HG03457 (cell line): ENCODE measurements at regions not wholly inside any gene's neighbourhood (a gene's known extent, or its start where the extent isn't known, plus 50 kb on each side); places are given as distances from the start of the nearest gene placed in this dataset.
"Not testable (repeated sequence)": the region's sequence is repeated elsewhere in the genome, so short reads cannot be mapped to it uniquely, and the experiment has no call there.

Experiments
- ATAC-seq: cut with Tn5 transposase; IDR thresholded peaks from one replicate; pipeline ENCODE4 v1.9.1; 2021; ENCODE audit warnings: moderate number of reproducible peaks; ENCODE audit not compliant: unreplicated experiment

DNA sequence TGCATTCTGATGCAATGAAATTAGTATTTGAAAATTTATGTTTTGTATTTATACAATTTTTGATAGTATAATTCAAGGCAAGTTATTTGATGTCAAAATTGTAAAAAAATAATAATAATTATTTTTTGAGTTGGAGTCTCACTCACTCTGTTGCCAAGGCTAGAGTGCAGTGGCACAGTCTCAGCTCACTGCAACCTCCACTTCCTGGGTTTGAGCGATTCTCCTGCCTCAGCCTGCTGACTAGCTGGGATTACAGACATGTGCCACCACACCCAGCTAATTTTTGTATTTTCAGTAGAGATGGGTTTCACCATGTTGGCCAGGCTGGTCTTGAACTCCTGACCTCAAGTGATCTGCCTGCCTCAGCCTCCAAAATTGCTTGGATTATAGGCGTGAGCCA lies 342.4 kb upstream of the ARPP21 start:
- ATAC-seq: not testable (repeated sequence)

DNA sequence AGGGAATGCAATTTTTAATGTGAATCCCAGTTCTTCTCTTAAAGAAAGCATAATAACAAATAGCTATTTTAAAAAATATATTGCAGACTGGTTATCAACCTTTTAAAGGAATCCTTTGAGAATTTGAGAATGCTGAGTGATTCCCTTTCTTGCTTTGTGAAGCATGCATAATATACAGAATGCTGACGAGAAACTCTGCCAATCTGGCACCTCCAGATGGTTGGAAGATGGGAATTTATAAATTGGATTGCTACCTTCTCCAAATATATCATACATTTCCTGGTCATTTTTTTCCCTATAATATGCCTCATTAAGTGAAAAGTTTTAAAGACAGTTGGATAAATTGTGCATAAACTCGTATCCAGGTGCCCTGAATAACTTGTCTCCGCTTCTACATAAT lies 333.9 kb upstream of the ARPP21 start:
- ATAC-seq: no peak

DNA sequence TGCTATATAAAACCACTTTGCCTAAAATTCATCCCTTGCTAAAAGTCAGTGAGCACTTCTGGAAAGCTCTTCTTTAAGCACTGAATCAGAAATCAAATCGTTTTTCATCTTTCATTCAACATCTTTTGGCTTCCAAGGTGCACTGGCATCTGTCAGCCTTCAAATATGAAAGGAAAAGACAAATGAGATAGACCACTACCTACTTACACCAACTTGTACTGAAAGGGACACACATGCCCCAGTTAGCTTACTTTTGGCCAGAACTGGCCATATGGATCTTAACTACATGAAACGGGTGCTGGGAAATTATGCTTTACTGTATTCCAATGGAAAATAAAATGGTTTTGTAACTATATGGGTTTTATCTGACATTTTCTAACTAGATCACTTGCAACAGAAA lies 332.0 kb upstream of the ARPP21 start:
- no peak for ATAC-seq

DNA sequence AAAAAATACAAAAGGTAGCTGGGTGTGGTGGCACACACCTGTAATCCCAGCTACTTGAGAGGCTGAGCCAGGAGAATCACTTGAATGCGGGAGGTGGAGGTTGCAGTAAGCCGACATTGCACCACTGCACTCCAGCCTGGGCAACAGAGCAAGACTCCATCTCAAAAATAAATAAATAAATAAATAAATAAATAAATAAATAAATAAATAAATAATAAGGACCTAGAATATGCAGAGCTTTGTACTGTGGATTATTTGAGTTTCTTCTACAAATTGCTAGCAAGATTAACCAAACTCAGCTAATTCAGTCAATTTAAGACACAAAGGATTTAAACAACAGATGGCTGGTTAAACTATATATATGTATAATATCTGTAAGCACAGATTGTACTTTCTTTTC lies 322.5 kb upstream of the ARPP21 start:
- not testable (repeated sequence) for ATAC-seq

DNA sequence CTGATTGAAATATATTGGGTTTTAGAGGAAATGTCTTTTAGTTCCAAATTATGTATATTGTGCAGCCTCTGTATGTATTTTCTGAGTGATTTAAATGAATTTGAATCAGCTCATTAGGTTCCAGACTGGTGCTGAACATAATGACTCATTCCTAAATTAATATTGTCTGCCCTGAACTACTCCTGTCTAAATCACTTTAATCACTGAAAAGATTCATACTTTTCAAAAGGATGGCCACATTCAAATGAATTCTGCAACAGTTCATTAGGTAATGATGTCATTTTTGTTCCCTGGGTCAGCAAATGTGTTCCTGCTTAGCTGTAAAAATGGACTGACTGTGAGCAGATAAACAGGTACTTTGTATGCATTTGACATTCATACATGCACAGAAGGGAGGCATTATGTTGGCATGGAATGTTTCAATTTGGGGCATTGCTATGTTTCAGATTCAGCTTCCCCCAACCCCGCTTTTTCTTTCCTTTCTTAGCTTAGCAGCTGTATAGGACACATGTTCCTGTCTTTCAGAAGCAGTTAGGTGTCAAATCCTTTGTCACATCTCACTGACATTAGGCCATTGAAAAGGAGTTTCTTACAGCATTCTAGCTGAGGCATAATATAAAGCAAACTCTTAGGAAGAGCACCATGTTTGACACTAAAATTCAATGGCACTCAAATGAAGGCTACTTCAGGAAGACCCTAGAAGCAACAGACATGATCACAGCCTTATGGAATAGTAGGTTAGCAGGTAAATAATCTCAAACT lies 318.5 kb upstream of the ARPP21 start:
- ATAC-seq: no peak

DNA sequence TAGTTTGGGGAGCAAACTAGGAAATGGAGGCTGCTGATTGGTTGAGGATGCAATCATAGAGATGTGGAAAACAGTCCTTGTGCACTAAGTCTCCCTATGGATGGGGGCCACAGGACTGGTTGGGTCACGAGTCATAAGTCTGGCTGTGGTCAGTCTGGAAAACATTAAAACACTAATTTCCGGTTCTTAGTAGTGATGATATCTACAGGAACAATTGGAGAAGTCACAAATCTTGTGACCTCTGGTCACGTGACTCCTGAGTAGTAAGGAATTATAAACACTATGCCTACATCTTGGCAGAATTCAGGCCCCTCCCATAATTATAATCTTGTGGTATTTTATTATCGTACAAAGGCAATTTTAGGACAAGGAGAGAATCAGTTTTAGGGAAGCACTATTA lies 317.3 kb upstream of the ARPP21 start:
- ATAC-seq: no peak

GRCh38 chr3:35335703-35336102 lies 303.6 kb upstream of the ARPP21 start:
- no peak for ATAC-seq

GRCh38 chr3:35336601-35337000 lies 302.7 kb upstream of the ARPP21 start:
- ATAC-seq: no peak

- no peak for ATAC-seq
Observed at GRCh38 chr3:35338186-35338585, 301.1 kb upstream of the ARPP21 start.

- no peak for ATAC-seq
Observed at GRCh38 chr3:35380196-35380595, 259.1 kb upstream of the ARPP21 start.

GRCh38 chr3:35383216-35383615 lies 256.1 kb upstream of the ARPP21 start:
- ATAC-seq: no peak

DNA sequence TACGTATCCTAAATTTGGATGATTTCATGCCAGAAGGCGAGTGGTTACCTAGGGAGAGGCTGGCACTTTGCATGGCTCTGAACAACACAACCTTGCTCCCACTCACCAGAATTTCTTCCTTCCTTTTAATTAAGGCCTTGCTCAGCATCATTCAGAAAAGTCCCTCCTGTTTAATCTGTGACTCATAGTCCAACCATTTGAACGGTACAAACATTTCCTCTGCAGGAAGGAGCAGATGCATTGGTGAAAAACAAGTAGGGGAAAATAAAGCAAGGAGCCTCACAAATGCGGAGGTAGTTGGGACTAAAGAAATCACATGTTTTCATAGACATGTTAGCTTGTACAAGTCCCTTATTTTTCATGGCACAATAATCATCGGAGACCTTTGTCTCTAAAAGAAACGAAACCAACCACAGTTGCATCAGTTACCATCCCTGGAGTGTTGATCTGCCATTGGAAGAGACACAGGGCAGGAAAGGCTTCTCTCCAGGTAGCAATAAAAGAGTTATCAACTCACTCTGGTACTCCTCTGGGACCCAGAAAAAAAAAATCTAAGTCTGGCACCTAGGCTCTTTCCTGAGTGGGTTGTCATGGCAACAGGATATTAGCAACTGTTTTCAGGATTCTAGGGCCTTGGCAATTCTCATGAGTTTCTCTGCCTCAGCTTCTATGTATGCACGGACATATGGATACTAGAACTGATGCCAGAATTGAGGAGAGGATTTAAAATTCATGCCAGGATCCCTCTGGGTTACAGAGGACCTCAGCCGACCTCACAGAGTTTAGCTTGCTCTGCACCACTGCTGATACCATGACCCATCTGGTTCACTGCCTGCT lies 255.4 kb upstream of the ARPP21 start:
- ATAC-seq: no peak

- no peak for ATAC-seq
Observed at GRCh38 chr3:35385271-35385670, 254.1 kb upstream of the ARPP21 start.

GRCh38 chr3:35389907-35390306 lies 249.4 kb upstream of the ARPP21 start:
- ATAC-seq: no peak

GRCh38 chr3:35392187-35392586 lies 247.1 kb upstream of the ARPP21 start:
- ATAC-seq: no peak

GRCh38 chr3:35393901-35394799 lies 245.2 kb upstream of the ARPP21 start:
- no peak for ATAC-seq

DNA sequence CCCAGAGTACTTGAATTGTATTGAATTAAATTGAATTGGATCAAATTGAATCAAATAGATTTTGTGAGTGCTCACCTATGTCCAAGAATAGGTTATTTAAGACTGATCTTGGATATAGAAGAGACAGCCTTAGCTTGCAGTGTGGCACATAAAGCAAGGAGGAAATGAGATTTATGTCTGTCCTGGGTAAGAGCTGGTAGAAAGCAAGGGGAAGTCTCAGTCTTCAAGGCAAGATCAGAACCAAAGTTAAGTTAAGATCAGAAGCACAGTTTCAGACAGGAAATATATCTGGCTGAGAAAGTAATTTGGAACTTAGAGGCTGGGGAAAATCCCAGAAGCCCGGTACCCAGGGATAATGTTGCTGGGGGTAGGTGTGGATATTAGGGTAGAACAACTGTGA lies 244.4 kb upstream of the ARPP21 start:
- ATAC-seq: no peak

- no peak for ATAC-seq
Observed at GRCh38 chr3:35401671-35402070, 237.7 kb upstream of the ARPP21 start.

DNA sequence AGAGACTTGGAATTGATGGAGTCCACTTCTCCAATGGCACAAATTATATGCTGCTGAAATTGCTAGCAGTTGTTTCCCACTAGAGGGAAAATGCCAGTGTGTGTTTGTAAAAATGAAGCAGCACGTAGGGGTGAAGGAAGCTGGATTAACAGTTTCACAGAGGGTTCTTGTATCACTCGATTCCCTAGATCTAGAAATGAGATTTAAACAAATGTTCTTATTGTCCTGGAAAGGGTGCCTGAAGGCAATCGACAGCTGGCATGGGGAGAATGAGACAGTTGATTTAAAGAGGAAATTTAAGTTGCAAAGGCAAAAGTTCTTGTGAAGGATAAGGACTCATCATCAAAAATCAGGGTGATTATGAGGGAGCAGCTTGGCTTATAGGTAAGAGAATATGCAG lies 234.8 kb upstream of the ARPP21 start:
- ATAC-seq: no peak

DNA sequence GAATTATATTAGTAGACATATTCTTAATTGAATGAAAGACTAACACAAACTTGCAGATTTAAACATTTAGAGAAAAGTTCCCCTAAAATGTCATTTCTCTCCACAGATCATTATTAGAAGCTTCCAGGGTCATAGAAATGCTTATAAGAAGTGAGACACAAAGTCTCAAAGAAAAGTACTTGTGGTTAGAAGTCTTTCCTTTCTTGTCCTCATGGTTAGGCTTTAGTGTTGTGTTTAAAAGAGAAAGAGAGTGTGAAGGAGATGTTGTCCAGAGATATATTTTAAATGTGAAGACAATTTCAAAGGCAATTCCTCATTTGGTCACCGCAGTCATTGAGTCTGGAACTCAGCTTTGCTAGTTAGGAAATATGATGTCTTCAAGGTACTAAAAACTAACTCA lies 230.4 kb upstream of the ARPP21 start:
- ATAC-seq: no peak

- ATAC-seq: no peak
Observed at GRCh38 chr3:35409991-35410390, 229.3 kb upstream of the ARPP21 start.
